PC-9 (cell line): ENCODE measurements at regions not wholly inside any gene's neighbourhood (a gene's known extent, or its start where the extent isn't known, plus 50 kb on each side); places are given as distances from the start of the nearest gene placed in this dataset.
A peak's percentile ranks its signal among the peaks of the same experiment; 100 is the strongest.

Source experiments
- BruUV-seq: library from RNA; stranded (reverse); fragments of 400-500 nt; replicated peaks from 2 replicates; lab custom pipeline; 2021; lab: Mats Ljungman, UMichigan
- CTCF ChIA-PET: fragments of 300-600 bp; sonication (Branson Sonifier 250); formaldehyde crosslinking; loops from one replicate; lab custom pipeline; 2022; ENCODE audit warnings: antibody characterized with exemption; lab: Charles Lee
- POLR2A ChIA-PET: fragments of 300-600 bp; sonication (Branson Sonifier 250); formaldehyde crosslinking; loops from one replicate; lab custom pipeline; 2022; ENCODE audit warnings: antibody characterized with exemption; ENCODE audit not compliant: unreplicated experiment; lab: Charles Lee
- DNase-seq, 2 experiments: peaks; one replicate each; pipeline versions ENCODE4 v3.0.0 to v3.0.0-alpha.2; 2015 to 2022; ENCODE audit warnings: mixed read lengths in 1 of 2
- H2AFZ ChIP-seq: fragments of 200-600 bp; sonication (generic); 2 replicates; pipeline ENCODE4 v1.8.1; 2017; ENCODE audit warnings: antibody characterized with exemption
- H3F3A ChIP-seq: fragments of 200-600 bp; sonication (generic); 2 replicates; pipeline ENCODE4 v1.8.1; 2017; ENCODE audit warnings: antibody characterized with exemption, mild to moderate bottlenecking, low read depth; ENCODE audit not compliant: insufficient read depth
- H3K27ac ChIP-seq: fragments of 200-600 bp; sonication (generic); 2 replicates; pipeline ENCODE4 v1.6.1; 2016; ENCODE audit warnings: mixed run types
- H3K27me3 ChIP-seq: fragments of 200-600 bp; sonication (generic); 2 replicates; pipeline ENCODE4 v1.6.1; 2016; ENCODE audit warnings: low read depth, mixed run types; ENCODE audit not compliant: insufficient read depth
- H3K36me3 ChIP-seq: fragments of 200-600 bp; sonication (generic); 2 replicates; pipeline ENCODE4 v1.6.1; 2016; ENCODE audit warnings: low read depth, mixed run types
- H3K4me1 ChIP-seq: fragments of 200-600 bp; sonication (generic); replicated peaks from 2 replicates; pipeline ENCODE4 v1.6.1; 2016; ENCODE audit warnings: mixed run types; ENCODE audit not compliant: insufficient read depth
- H3K4me2 ChIP-seq: fragments of 200-600 bp; sonication (generic); 2 replicates; pipeline ENCODE4 v1.6.1; 2017; ENCODE audit warnings: mixed run types
- H3K4me3 ChIP-seq: fragments of 200-600 bp; sonication (generic); 2 replicates; pipeline ENCODE4 v1.6.1; 2016; ENCODE audit warnings: mixed run types
- H3K79me2 ChIP-seq: fragments of 200-600 bp; sonication (generic); 2 replicates; pipeline ENCODE4 v1.6.1; 2017; ENCODE audit warnings: low read depth, mixed run types
- H3K9me2 ChIP-seq: fragments of 200-600 bp; sonication (generic); 2 replicates; pipeline ENCODE4 v1.8.1; 2017; ENCODE audit warnings: mild to moderate bottlenecking; ENCODE audit not compliant: insufficient read depth
- H3K9me3 ChIP-seq: fragments of 200-600 bp; sonication (generic); 2 replicates; pipeline ENCODE4 v1.8.1; 2016; ENCODE audit warnings: low read depth; ENCODE audit not compliant: insufficient read depth
- H4K20me1 ChIP-seq: fragments of 200-600 bp; sonication (generic); 2 replicates; pipeline ENCODE4 v1.8.1; 2017; ENCODE audit not compliant: insufficient read depth
- CTCF ChIP-seq: fragments of 200-600 bp; sonication (generic); conservative IDR thresholded peaks from 2 replicates; pipeline ENCODE4 v1.6.1; 2017; ENCODE audit warnings: mixed run types, antibody characterized with exemption, mild to moderate bottlenecking, moderate library complexity
- EZH2 ChIP-seq: fragments of 200-600 bp; sonication (generic); IDR thresholded peaks from 2 replicates; pipeline ENCODE4 v1.8.0; 2017; ENCODE audit warnings: antibody characterized with exemption, low read depth
- intact Hi-C: fragments of 100-400 bp; cut with micrococcal nuclease; formaldehyde crosslinking; loops from one replicate; pipeline ENCODE4 v1.10.0; 2022; ENCODE audit not compliant: unreplicated experiment

DNA sequence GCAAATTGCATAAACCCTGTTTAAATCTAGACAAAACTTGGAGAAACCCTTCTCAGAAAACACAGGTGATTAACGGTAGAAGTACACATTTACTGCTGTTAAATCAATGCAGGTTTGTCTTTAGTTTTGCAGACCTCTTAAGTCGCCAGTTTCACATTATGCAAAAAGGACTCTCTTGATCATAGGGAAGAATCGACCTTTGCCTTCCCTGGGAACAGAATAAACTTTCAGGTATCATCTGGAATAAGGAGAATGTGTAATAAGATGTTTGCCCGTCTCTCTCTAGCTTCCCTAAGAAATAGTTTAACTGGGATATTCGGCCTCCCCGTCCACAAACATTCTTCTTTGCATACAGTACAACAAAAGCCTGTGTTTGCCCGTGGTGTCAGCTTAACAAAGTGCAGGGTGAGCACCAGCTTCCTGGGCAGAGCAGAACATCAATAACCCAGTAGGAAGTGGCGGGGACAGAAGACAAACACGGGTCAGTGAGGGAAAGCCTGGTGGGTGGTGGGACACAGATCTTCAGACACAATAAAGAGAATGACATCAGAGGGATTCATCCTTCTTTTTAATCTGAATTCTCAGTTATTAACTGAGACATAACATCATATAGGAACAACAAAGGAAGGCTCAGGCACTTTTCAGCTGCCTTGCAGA lies 1077.7 kb upstream of the SLC10A2 start:
- no TSS peak for BruUV-seq

GRCh38 chr13:104140552-104140951 lies 1074.3 kb upstream of the SLC10A2 start:
- intact Hi-C loops = no loop called here
- H3K4me3 ChIP-seq = no peak overlapping the region
- TF ChIP-seq CTCF (no peak), EZH2 (no peak)
- no peaks in the 10 kb centered on the region for H3F3A ChIP-seq
- H3K36me3 ChIP-seq = no peaks in the 10 kb centered on the region
- no peaks in the 10 kb centered on the region for H3K79me2 ChIP-seq
- H3K27ac ChIP-seq = no peak overlapping the region
- no peak overlapping the region for H2AFZ ChIP-seq
- DNase-seq = no peak
- ChIA-PET POLR2A (no interaction called here), CTCF (no interaction called here)
- no peaks in the 10 kb centered on the region; the same call in 1 of the 2 replicates for H3K4me1 ChIP-seq
- H3K27me3 ChIP-seq = no peaks in the 10 kb centered on the region
- BruUV-seq = no TSS peak
- H4K20me1 ChIP-seq = no peaks in the 10 kb centered on the region
- H3K4me2 ChIP-seq = no peak overlapping the region
- no peaks in the 10 kb centered on the region for H3K9me3 ChIP-seq
- H3K9me2 ChIP-seq = no peaks in the 10 kb centered on the region

More for the DNA sequence above, 1077.7 kb upstream of the SLC10A2 start:
- no peaks in the 10 kb centered on the region for H4K20me1 ChIP-seq
- no peaks in the 10 kb centered on the region for H3F3A ChIP-seq
- H3K4me2 ChIP-seq = no peak overlapping the region
- ChIA-PET CTCF (no interaction called here), POLR2A (no interaction called here)
- H3K9me2 ChIP-seq = no peaks in the 10 kb centered on the region
- H3K36me3 ChIP-seq = no peaks in the 10 kb centered on the region
- H3K79me2 ChIP-seq = no peaks in the 10 kb centered on the region
- H3K27ac ChIP-seq = no peak overlapping the region
- intact Hi-C loops = no loop called here
- no peak for DNase-seq
- H3K9me3 ChIP-seq = no peaks in the 10 kb centered on the region; the same call in 1 of the 2 replicates
- no peak overlapping the region for H3K4me3 ChIP-seq
- TF ChIP-seq CTCF (no peak), EZH2 (no peak)
- peak overlapping the region; percentile 49 for H2AFZ ChIP-seq
- no peaks in the 10 kb centered on the region; the same call in 1 of the 2 replicates for H3K4me1 ChIP-seq
- H3K27me3 ChIP-seq = no peaks in the 10 kb centered on the region

- intact Hi-C loops = no loop called here
- Histone ChIP-seq H3K4me1 (no peaks in the 10 kb centered on the region; the same call in 1 of the 2 replicates), H3K79me2 (no peaks in the 10 kb centered on the region), H2AFZ (no peak overlapping the region; the same call in 1 of the 2 replicates), H3K36me3 (no peaks in the 10 kb centered on the region), H3K9me3 (no peaks in the 10 kb centered on the region), H4K20me1 (no peaks in the 10 kb centered on the region), H3K27ac (no peak overlapping the region), H3F3A (no peaks in the 10 kb centered on the region), H3K27me3 (no peaks in the 10 kb centered on the region), H3K4me3 (no peak overlapping the region), H3K9me2 (no peaks in the 10 kb centered on the region), H3K4me2 (no peak overlapping the region)
- no TSS peak for BruUV-seq
- DNase-seq = no peak
- no peak for TF ChIP-seq EZH2
- POLR2A ChIA-PET = no interaction called here
- CTCF ChIA-PET = no interaction called here
Observed at GRCh38 chr13:104137416-104137815, 1071.2 kb upstream of the SLC10A2 start.
